BLaER1 treated with 17β-estradiol and CSF1 and Interleukin-3, amounts not matched to agents 10 nM and 100 nM (cell line): ENCODE measurements at regions not wholly inside any gene's neighbourhood (a gene's known extent, or its start where the extent isn't known, plus 50 kb on each side); places are given as distances from the start of the nearest gene placed in this dataset.
"Not testable (repeated sequence)": the region's sequence is repeated elsewhere in the genome, so short reads cannot be mapped to it uniquely, and the experiment has no call there.

Source experiments
- H3K27ac ChIP-seq, 11 experiments: shearing (Covaris generic); formaldehyde crosslinking; 2 replicates each; pipeline ENCODE4 v1.8.1; 2022
- H3K27me3 ChIP-seq, 11 experiments: shearing (Covaris generic); formaldehyde crosslinking; 2 replicates each; pipeline ENCODE4 v1.8.1; 2022
- H3K36me3 ChIP-seq, 11 experiments: shearing (Covaris generic); formaldehyde crosslinking; 2 replicates each; pipeline ENCODE4 v1.8.1; 2022
- H3K4me1 ChIP-seq, 10 experiments: shearing (Covaris generic); formaldehyde crosslinking; 2 replicates each; pipeline ENCODE4 v1.8.1; 2022
- H3K4me2 ChIP-seq, 11 experiments: shearing (Covaris generic); formaldehyde crosslinking; 2 replicates each; pipeline ENCODE4 v1.8.1; 2022
- H3K4me3 ChIP-seq, 10 experiments: shearing (Covaris generic); formaldehyde crosslinking; 2 replicates each; pipeline ENCODE4 v1.8.1; 2022
- H3K9ac ChIP-seq, 11 experiments: shearing (Covaris generic); formaldehyde crosslinking; 2 replicates each; pipeline ENCODE4 v1.8.1; 2022
- H3K9me3 ChIP-seq, 11 experiments: shearing (Covaris generic); formaldehyde crosslinking; replicated peaks in 1 of 11; 2 replicates each; pipeline ENCODE4 v1.8.1; 2022
- H4K20me1 ChIP-seq, 11 experiments: shearing (Covaris generic); formaldehyde crosslinking; 2 replicates each; pipeline ENCODE4 v1.8.1; 2022
- Cebpa-rat ChIP-seq, 11 experiments: shearing (Covaris generic); IDR thresholded peaks; 2 replicates each; pipeline ENCODE4 v1.8.1; 2022

GRCh38 chr2:224101820-224102630, 62.9 kb upstream of the SERPINE2 start:
- no peak overlapping the region; a peak in 1 of 22 replicates for H3K9ac ChIP-seq
- no peaks in the 10 kb centered on the region for H3K36me3 ChIP-seq
- no peaks in the 10 kb centered on the region for H3K27me3 ChIP-seq
- peak in 9 of 11 experiments; percentile 8 to 79 (median 72); a peak in 15 of 22 replicates for TF ChIP-seq Cebpa-rat (IDR thresholded peaks at IDR 0.05)
- no peaks in the 10 kb centered on the region for H4K20me1 ChIP-seq
- H3K4me2 ChIP-seq, result peak overlapping the region; percentile 20 to 79 (median 57); a peak in 20 of 22 replicates
- peak overlapping the region in 9 of 11 experiments; percentile 24 to 68 (median 46); a peak in 14 of 22 replicates for H3K27ac ChIP-seq
- H3K9me3 ChIP-seq, result no peaks in the 10 kb centered on the region
- peaks cover 8 to 17% (median 13%) of the 10 kb centered on the region in 10 experiments; a peak in 19 of 20 replicates for H3K4me1 ChIP-seq
- H3K4me3 ChIP-seq, result no peak overlapping the region

- no peak overlapping the region for H3K9ac ChIP-seq
- no peak for TF ChIP-seq Cebpa-rat (IDR thresholded peaks at IDR 0.05)
- H3K4me2 ChIP-seq, result no peak overlapping the region
- H3K27ac ChIP-seq, result no peak overlapping the region
- H4K20me1 ChIP-seq, result no peaks in the 10 kb centered on the region
- peaks cover 8 to 17% (median 13%) of the 10 kb centered on the region in 10 experiments; a peak in 19 of 20 replicates for H3K4me1 ChIP-seq
- H3K9me3 ChIP-seq, result peaks cover 0 to 9% (median 0%) of the 10 kb centered on the region in 11 experiments; a peak in 1 of 22 replicates
- H3K27me3 ChIP-seq, result no peaks in the 10 kb centered on the region
- no peak overlapping the region for H3K4me3 ChIP-seq
- H3K36me3 ChIP-seq, result no peaks in the 10 kb centered on the region
Observed at GRCh38 chr2:224099861-224100643, 61.0 kb upstream of the SERPINE2 start.

- no peak for TF ChIP-seq Cebpa-rat (IDR thresholded peaks at IDR 0.05)
- H3K4me3 ChIP-seq, result no peak overlapping the region
Observed at GRCh38 chr2:224098481-224099230, 59.6 kb upstream of the SERPINE2 start.

GRCh38 chr2:224094413-224094812, 55.3 kb upstream of the SERPINE2 start:
- H3K36me3 ChIP-seq, result no peaks in the 10 kb centered on the region
- no peak overlapping the region for H3K27ac ChIP-seq
- TF ChIP-seq Cebpa-rat (IDR thresholded peaks at IDR 0.05), result no peak
- no peaks in the 10 kb centered on the region for H3K27me3 ChIP-seq
- H3K4me2 ChIP-seq, result no peak overlapping the region
- no peaks in the 10 kb centered on the region for H4K20me1 ChIP-seq
- H3K9ac ChIP-seq, result no peak overlapping the region
- H3K4me3 ChIP-seq, result no peak overlapping the region
- no peaks in the 10 kb centered on the region for H3K4me1 ChIP-seq
- peaks cover 0 to 9% (median 0%) of the 10 kb centered on the region in 11 experiments; a peak in 1 of 22 replicates for H3K9me3 ChIP-seq

More at GRCh38 chr2:224098481-224099230, 59.6 kb upstream of the SERPINE2 start:
- Histone ChIP-seq H3K36me3 (no peaks in the 10 kb centered on the region), H3K9me3 (peaks cover 0 to 9% (median 0%) of the 10 kb centered on the region in 11 experiments; a peak in 1 of 22 replicates), H3K4me1 (peaks cover 8 to 17% (median 13%) of the 10 kb centered on the region in 10 experiments; a peak in 19 of 20 replicates), H4K20me1 (no peaks in the 10 kb centered on the region), H3K4me2 (no peak overlapping the region), H3K9ac (no peak overlapping the region), H3K27ac (no peak overlapping the region), H3K27me3 (no peaks in the 10 kb centered on the region)

DNA sequence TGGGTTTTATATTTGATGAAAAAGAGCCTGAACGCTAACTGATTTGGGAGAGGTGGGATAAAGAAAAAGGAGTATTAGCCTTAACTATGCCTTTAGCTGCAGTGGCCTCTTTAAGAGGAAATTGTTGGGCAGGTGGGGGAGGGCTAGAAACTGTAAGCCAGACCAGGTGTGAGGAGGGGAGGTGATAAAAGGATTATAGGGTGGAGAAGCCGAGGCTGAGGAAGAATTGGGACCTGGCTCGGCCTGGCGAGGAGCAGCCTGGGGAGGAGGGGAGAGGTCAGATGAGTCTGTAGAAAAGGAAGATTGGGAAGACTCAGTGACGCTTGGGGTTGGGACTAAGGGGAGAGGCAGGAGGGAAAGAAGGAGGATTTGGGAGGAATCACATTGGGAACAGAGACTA, 52.6 kb upstream of the SERPINE2 start:
- H3K36me3 ChIP-seq, H3K9ac ChIP-seq, H3K4me3 ChIP-seq, H3K9me3 ChIP-seq, H3K27me3 ChIP-seq, H3K27ac ChIP-seq, H3K4me1 ChIP-seq, H3K4me2 ChIP-seq, H4K20me1 ChIP-seq: not testable (repeated sequence)

DNA sequence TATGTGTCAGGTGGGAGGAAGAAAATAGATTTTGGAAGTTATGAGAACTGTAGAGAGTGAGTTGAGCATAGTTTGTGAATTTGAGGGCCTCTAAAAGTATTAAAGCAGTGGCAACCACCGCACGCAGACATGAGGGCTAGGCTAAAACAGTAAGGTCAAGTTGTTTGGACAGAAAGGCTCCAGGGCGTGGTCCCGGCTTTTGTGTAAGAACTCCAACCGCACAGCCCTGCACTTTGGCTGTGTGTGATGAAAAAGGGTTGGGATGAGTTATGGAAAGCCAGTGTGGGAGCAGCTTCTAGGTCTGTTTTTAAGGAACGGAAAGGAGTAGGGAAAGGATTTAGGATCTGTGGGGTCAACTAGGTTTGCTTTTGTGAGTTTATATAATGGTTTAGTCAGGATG, 50.5 kb upstream of the SERPINE2 start:
- H3K4me1 ChIP-seq, H3K4me2 ChIP-seq, H3K27me3 ChIP-seq, H3K9ac ChIP-seq, H3K9me3 ChIP-seq, H3K4me3 ChIP-seq, H3K36me3 ChIP-seq, H4K20me1 ChIP-seq, H3K27ac ChIP-seq: not testable (repeated sequence)
